CD4-positive, alpha-beta T cell (primary cell): ENCODE measurements at regions not wholly inside any gene's neighbourhood (a gene's known extent, or its start where the extent isn't known, plus 50 kb on each side); places are given as distances from the start of the nearest gene placed in this dataset.

ENCODE experiments used
- ATAC-seq: fragments of 200-7000 bp; cut with Tn5 transposase; one replicate; pipeline ENCODE4 v1.10.0; 2022; ENCODE audit warnings: mild to moderate bottlenecking; ENCODE audit not compliant: poor library complexity
- CTCF ChIA-PET: fragments of 350-600 bp; sonication (Branson Sonifier 250); formaldehyde crosslinking; loops from one replicate; lab custom pipeline; 2021; ENCODE audit warnings: antibody characterized with exemption, inconsistent platforms; lab: Charles Lee
- POLR2A ChIA-PET: fragments of 350-600 bp; sonication (Branson Sonifier 250); formaldehyde crosslinking; loops from one replicate; lab custom pipeline; 2021; ENCODE audit warnings: antibody characterized with exemption, inconsistent platforms; lab: Charles Lee
- DNase-seq, 14 experiments: peaks; one replicate each; pipeline ENCODE4 v3.0.0-alpha.2; 2013 to 2020; ENCODE audit warnings: mixed read lengths in 2 of 14
- H3K27ac ChIP-seq, 2 donors: one replicate each; pipeline versions ENCODE4 v1.5.1 to v1.7.0; 2013; ENCODE audit warnings: low read length in 2 of 2, low read depth in 1 of 2, mild to moderate bottlenecking in 1 of 2
- H3K27me3 ChIP-seq, 2 experiments: 1 replicate in 1 of 2; 2 replicates in 1 of 2; pipeline versions ENCODE4 v1.6.1 to v1.7.0; 2013; ENCODE audit warnings: low read length in 2 of 2, control low read depth in 1 of 2, mild to moderate bottlenecking in 1 of 2, moderate library complexity in 1 of 2; ENCODE audit not compliant: insufficient read depth in 2 of 2, control insufficient read depth in 1 of 2
- H3K36me3 ChIP-seq: one replicate; pipeline ENCODE4 v1.6.1; 2013; ENCODE audit warnings: low read length, control low read depth; ENCODE audit not compliant: insufficient read depth
- H3K4me1 ChIP-seq: one replicate; pipeline ENCODE4 v1.6.1; 2013; ENCODE audit warnings: low read length, control low read depth; ENCODE audit not compliant: insufficient read depth
- H3K4me3 ChIP-seq: one replicate; pipeline ENCODE4 v1.5.1; 2013; ENCODE audit warnings: mild to moderate bottlenecking, low read length, moderate library complexity
- H3K9me3 ChIP-seq, 2 experiments: 1 replicate in 1 of 2; 2 replicates in 1 of 2; pipeline versions ENCODE4 v1.6.1 to v1.7.0; 2013; ENCODE audit warnings: low read length in 2 of 2, mild to moderate bottlenecking in 2 of 2, control low read depth in 1 of 2, moderate library complexity in 1 of 2; ENCODE audit not compliant: control insufficient read depth in 1 of 2, insufficient read depth in 1 of 2
- H3K27ac Mint-ChIP-seq: one replicate; pipeline ENCODE4 v1.8.0; 2020; ENCODE audit warnings: mixed read lengths
- H3K27me3 Mint-ChIP-seq: one replicate; pipeline ENCODE4 v1.8.0; 2021; ENCODE audit warnings: mixed read lengths
- H3K36me3 Mint-ChIP-seq: one replicate; pipeline ENCODE4 v1.8.0; 2021; ENCODE audit warnings: low read depth, mixed read lengths
- H3K4me1 Mint-ChIP-seq: one replicate; pipeline ENCODE4 v1.8.0; 2021; ENCODE audit warnings: low read depth, mixed read lengths
- H3K4me3 Mint-ChIP-seq: one replicate; pipeline ENCODE4 v1.8.0; 2020; ENCODE audit warnings: mild to moderate bottlenecking, mixed read lengths
- H3K9me3 Mint-ChIP-seq: one replicate; pipeline ENCODE4 v1.8.0; 2020; ENCODE audit warnings: mixed read lengths
- CTCF ChIP-seq: fragments of 200-600 bp; IDR thresholded peaks from one replicate; pipeline ENCODE4 v1.8.0; 2022; ENCODE audit warnings: antibody characterized with exemption, mild to moderate bottlenecking
- intact Hi-C, 2 experiments: fragments of 100-400 bp; cut with DNase I in 1 of 2; cut with micrococcal nuclease in 1 of 2; formaldehyde crosslinking; loops; one replicate each; pipeline versions ENCODE4 v1.15.1 to v1.9.0; 2023 to 2025; cut with DNase I, micrococcal nuclease

GRCh38 chr2:134178138-134178877, 75.6 kb upstream of the MGAT5 start:
- ChIA-PET CTCF (interaction anchor here (0.8 kb wide), 1 partner anchor 234 kb away, joined by 3 read pairs; no protein-coding TSS in a partner anchor), POLR2A (interaction anchor here (0.6 to 1.2 kb wide), 4 partner anchors 14 to 60 kb away, joined by 3 to 7 read pairs (median 4); no protein-coding TSS in a partner anchor)
- Mint-ChIP-seq H3K4me1 (peaks cover 95% of the 10 kb centered on the region), H3K36me3 (peaks cover 2% of the 10 kb centered on the region), H3K9me3 (no peaks in the 10 kb centered on the region), H3K27ac (peak overlapping the region; percentile 84), H3K4me3 (peak overlapping the region; percentile 21), H3K27me3 (no peaks in the 10 kb centered on the region)
- DNase-seq (peak in 3 of 14 experiments; percentile 28 to 42 (median 28)), ATAC-seq (peak; percentile 44)
- peaks cover 4% of the 10 kb centered on the region for H3K36me3 ChIP-seq
- intact Hi-C loops: no loop called here
- H3K27ac ChIP-seq: peak overlapping the region in 1 of 2 donors; percentile 37
- no peaks in the 10 kb centered on the region for H3K9me3 ChIP-seq
- H3K27me3 ChIP-seq: no peaks in the 10 kb centered on the region
- H3K4me1 ChIP-seq: peaks cover 69% of the 10 kb centered on the region
- TF ChIP-seq CTCF: no peak
- H3K4me3 ChIP-seq: no peak overlapping the region

GRCh38 chr2:134181219-134181618, 72.7 kb upstream of the MGAT5 start:
- peak overlapping the region; percentile 84 for H3K27ac Mint-ChIP-seq
- TF ChIP-seq CTCF: peak; percentile 22
- H3K27ac ChIP-seq: peak overlapping the region in 1 of 2 donors; percentile 48
- ChIA-PET CTCF (interaction anchor here (1.0 to 2.1 kb wide), 8 partner anchors 21 to 231 kb away, joined by 3 to 8 read pairs (median 4); partner anchors contain the start of gene MGAT5), POLR2A (interaction anchor here (0.6 to 2.0 kb wide), 17 partner anchors 14 to 737 kb away, joined by 3 to 13 read pairs (median 4); partner anchors contain the start of gene CCNT2)
- H3K36me3 Mint-ChIP-seq: peaks cover 7% of the 10 kb centered on the region
- no peaks in the 10 kb centered on the region for H3K27me3 ChIP-seq
- H3K4me1 ChIP-seq: peaks cover 75% of the 10 kb centered on the region
- H3K4me3 ChIP-seq: no peak overlapping the region
- ATAC-seq: peak; percentile 81
- H3K4me1 Mint-ChIP-seq: peaks cover 96% of the 10 kb centered on the region
- peak in 13 of 14 experiments; percentile 38 to 86 (median 51) for DNase-seq
- H3K4me3 Mint-ChIP-seq: peak overlapping the region; percentile 52
- H3K36me3 ChIP-seq: peaks cover 9% of the 10 kb centered on the region
- no peaks in the 10 kb centered on the region for H3K9me3 ChIP-seq
- intact Hi-C loops: loop anchor here in 1 of 2 experiments (5.0 kb wide), 1 partner anchor 36 kb away; no protein-coding TSS in a partner anchor
- no peaks in the 10 kb centered on the region for H3K9me3 Mint-ChIP-seq
- H3K27me3 Mint-ChIP-seq: no peaks in the 10 kb centered on the region

GRCh38 chr2:134183679-134184078, 70.2 kb upstream of the MGAT5 start:
- intact Hi-C loops: loop anchor here in 1 of 2 experiments (5.0 kb wide), 1 partner anchor 34 kb away; no protein-coding TSS in a partner anchor
- Histone ChIP-seq H3K9me3 (no peaks in the 10 kb centered on the region), H3K4me3 (no peak overlapping the region), H3K36me3 (peaks cover 5% of the 10 kb centered on the region), H3K27ac (no peak overlapping the region), H3K27me3 (no peaks in the 10 kb centered on the region), H3K4me1 (peaks cover 72% of the 10 kb centered on the region)
- ATAC-seq (no peak), DNase-seq (no peak)
- Mint-ChIP-seq H3K36me3 (peaks cover 7% of the 10 kb centered on the region), H3K4me3 (peak overlapping the region; percentile 62), H3K27me3 (no peaks in the 10 kb centered on the region), H3K9me3 (no peaks in the 10 kb centered on the region), H3K4me1 (peaks cover 98% of the 10 kb centered on the region), H3K27ac (peak overlapping the region; percentile 80)
- ChIA-PET CTCF (interaction anchor here (1.1 kb wide), 1 partner anchor 13 kb away, joined by 3 read pairs; no protein-coding TSS in a partner anchor), POLR2A (interaction anchor here (1.0 to 1.9 kb wide), 3 partner anchors 10 to 22 kb away, joined by 3 to 6 read pairs (median 4); no protein-coding TSS in a partner anchor)
- no peak for TF ChIP-seq CTCF
